PC-9 (cell line): ENCODE measurements at regions not wholly inside any gene's neighbourhood (a gene's known extent, or its start where the extent isn't known, plus 50 kb on each side); places are given as distances from the start of the nearest gene placed in this dataset.

Experiments
- EZH2 ChIP-seq: fragments of 200-600 bp; sonication (generic); IDR thresholded peaks from 2 replicates; pipeline ENCODE4 v1.8.0; 2017; ENCODE audit warnings: antibody characterized with exemption, low read depth
- TF ChIP-seq, protein P1 (sequence below): fragments of 200-600 bp; sonication (generic); conservative IDR thresholded peaks from 2 replicates; pipeline ENCODE4 v1.6.1; 2017; ENCODE audit warnings: mixed run types, antibody characterized with exemption, mild to moderate bottlenecking, moderate library complexity

DNA sequence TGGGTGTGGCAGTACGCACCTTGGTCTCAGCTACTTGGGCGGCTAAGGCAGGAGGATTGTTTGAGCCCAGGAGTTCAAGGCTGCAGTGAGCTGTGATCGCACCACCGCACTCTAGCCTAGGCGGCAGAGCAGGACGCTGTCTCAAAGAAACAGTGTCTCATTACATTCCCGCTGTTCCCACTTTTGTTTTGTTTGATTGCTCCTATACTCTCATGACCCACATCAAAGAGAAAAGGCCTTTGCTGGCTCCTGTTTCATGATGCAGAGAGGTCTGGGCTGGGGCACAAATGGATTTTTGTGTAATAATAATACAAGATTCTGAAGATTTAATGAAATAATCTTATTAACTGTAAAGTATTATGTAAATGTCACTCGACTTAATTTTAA, 85.7 kb downstream of the LACC1 start:
- TF ChIP-seq, protein P1, sequence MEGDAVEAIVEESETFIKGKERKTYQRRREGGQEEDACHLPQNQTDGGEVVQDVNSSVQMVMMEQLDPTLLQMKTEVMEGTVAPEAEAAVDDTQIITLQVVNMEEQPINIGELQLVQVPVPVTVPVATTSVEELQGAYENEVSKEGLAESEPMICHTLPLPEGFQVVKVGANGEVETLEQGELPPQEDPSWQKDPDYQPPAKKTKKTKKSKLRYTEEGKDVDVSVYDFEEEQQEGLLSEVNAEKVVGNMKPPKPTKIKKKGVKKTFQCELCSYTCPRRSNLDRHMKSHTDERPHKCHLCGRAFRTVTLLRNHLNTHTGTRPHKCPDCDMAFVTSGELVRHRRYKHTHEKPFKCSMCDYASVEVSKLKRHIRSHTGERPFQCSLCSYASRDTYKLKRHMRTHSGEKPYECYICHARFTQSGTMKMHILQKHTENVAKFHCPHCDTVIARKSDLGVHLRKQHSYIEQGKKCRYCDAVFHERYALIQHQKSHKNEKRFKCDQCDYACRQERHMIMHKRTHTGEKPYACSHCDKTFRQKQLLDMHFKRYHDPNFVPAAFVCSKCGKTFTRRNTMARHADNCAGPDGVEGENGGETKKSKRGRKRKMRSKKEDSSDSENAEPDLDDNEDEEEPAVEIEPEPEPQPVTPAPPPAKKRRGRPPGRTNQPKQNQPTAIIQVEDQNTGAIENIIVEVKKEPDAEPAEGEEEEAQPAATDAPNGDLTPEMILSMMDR, result no peak
- TF ChIP-seq EZH2, result no peak
